Retinal pigment epithelial cell (primary cell): ENCODE measurements at regions not wholly inside any gene's neighbourhood (a gene's known extent, or its start where the extent isn't known, plus 50 kb on each side); places are given as distances from the start of the nearest gene placed in this dataset.
"Not testable (repeated sequence)": the region's sequence is repeated elsewhere in the genome, so short reads cannot be mapped to it uniquely, and the experiment has no call there.

Source experiments
- DNase-seq: peaks from one replicate; pipeline ENCODE4 v3.0.0-alpha.2; 2010; ENCODE audit warnings: low read depth
- H3K4me3 ChIP-seq: 2 replicates; pipeline ENCODE4 v1.5.1; 2011; ENCODE audit warnings: mild to moderate bottlenecking, low read length, control low read depth, moderate library complexity
- CTCF ChIP-seq: conservative IDR thresholded peaks from 2 replicates; pipeline ENCODE4 v1.5.1; 2011; ENCODE audit warnings: low read depth, low read length, control low read depth, inconsistent platforms

GRCh38 chr2:239723486-239724193 lies 301.5 kb downstream of the NDUFA10 start:
- no peak overlapping the region for H3K4me3 ChIP-seq
- no peak for TF ChIP-seq CTCF
- no peak for DNase-seq

GRCh38 chr2:239722760-239723470 lies 302.2 kb downstream of the NDUFA10 start:
- no peak for TF ChIP-seq CTCF
- no peak overlapping the region for H3K4me3 ChIP-seq
- no peak for DNase-seq

- no peak for TF ChIP-seq CTCF
- no peak for DNase-seq
- no peak overlapping the region for H3K4me3 ChIP-seq
These were observed 303.0 kb downstream of the NDUFA10 start for GRCh38 chr2:239721991-239722759.

- no peak for TF ChIP-seq CTCF
- H3K4me3 ChIP-seq, result no peak overlapping the region
- no peak for DNase-seq
These were observed 303.6 kb downstream of the NDUFA10 start for GRCh38 chr2:239721531-239721930.

GRCh38 chr2:239720361-239721360 lies 304.5 kb downstream of the NDUFA10 start:
- no peak for DNase-seq
- no peak for TF ChIP-seq CTCF
- H3K4me3 ChIP-seq, result no peak overlapping the region

DNA sequence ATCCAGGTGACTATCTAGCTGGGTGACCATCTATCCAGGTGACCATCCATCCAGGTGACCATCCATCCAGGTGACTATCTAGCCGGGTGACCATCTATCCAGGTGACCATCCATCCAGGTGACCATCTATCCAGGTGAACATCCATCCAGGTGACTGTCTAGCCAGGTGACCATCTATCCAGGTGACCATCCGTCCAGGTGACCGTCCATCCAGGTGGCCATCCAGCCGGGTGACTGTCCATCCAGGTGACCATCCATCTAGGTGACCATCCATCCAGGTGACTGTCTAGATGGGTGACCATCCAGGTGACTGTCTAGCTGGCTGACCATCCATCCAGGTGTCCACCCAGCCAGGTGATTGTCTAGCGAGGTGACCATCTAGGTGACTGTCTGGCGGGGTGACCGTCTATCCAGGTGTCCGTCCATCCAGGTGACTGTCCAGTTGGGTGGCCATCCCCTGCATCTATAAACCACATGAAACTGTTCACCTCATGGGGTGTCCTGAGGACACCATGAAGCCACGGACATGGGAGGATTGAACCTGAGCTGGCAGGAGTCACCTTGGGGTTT lies 305.3 kb downstream of the NDUFA10 start:
- TF ChIP-seq CTCF, result no peak
- no peak overlapping the region for H3K4me3 ChIP-seq
- DNase-seq, result no peak

DNA sequence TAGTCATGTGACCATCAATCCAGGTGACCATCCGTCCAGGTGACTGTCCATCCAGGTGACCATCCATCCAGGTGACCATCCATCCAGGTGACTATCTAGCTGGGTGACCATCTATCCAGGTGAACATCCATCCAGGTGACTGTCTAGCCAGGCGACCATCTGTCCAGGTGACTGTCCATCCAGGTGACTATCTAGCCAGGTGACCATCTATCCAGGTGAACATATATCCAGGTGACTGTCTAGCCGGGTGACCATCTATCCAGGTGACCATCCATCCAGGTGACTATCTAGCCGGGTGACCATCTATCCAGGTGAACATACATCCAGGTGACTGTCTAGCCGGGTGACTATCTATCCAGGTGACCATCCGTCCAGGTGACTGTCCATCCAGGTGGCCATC lies 306.2 kb downstream of the NDUFA10 start:
- not testable (repeated sequence) for H3K4me3 ChIP-seq, DNase-seq
